ENCODE measurements at regions not wholly inside any gene's neighbourhood (a gene's known extent, or its start where the extent isn't known, plus 50 kb on each side); places are given as distances from the start of the nearest gene placed in this dataset.

DNA sequence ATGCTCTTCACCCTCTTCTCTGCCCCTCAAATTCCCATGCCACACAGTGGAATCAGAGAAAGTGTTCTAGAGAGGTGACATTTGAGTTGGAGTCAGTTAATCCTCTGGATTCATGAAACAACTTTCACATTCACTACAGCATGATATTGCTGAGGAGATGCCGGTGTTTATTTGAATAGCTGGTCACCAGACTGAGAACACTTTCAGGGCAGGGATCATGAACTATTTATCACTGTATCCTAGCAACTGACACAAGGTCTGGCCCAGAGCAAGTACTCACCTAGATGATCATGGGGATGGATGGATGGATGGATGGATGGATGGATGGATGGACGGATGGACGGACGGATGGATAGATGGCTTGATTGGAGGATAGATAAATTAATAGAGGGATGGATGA is 116.7 kb upstream of the ZMIZ1 start:
- TF ChIP-seq, protein P1, sequence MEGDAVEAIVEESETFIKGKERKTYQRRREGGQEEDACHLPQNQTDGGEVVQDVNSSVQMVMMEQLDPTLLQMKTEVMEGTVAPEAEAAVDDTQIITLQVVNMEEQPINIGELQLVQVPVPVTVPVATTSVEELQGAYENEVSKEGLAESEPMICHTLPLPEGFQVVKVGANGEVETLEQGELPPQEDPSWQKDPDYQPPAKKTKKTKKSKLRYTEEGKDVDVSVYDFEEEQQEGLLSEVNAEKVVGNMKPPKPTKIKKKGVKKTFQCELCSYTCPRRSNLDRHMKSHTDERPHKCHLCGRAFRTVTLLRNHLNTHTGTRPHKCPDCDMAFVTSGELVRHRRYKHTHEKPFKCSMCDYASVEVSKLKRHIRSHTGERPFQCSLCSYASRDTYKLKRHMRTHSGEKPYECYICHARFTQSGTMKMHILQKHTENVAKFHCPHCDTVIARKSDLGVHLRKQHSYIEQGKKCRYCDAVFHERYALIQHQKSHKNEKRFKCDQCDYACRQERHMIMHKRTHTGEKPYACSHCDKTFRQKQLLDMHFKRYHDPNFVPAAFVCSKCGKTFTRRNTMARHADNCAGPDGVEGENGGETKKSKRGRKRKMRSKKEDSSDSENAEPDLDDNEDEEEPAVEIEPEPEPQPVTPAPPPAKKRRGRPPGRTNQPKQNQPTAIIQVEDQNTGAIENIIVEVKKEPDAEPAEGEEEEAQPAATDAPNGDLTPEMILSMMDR (IDR thresholded peaks at IDR 0.05), result no peak
- TF ChIP-seq POLR2A (IDR thresholded peaks at IDR 0.05), result no peak

All from tibial nerve (tissue), 3 donors.